Ascending aorta (tissue), 2 donors: ENCODE measurements at regions not wholly inside any gene's neighbourhood (a gene's known extent, or its start where the extent isn't known, plus 50 kb on each side); places are given as distances from the start of the nearest gene placed in this dataset.

Experiments
- DNase-seq, 2 donors: peaks; one replicate each; pipeline ENCODE4 v3.0.0-alpha.2; 2019; ENCODE audit warnings: low spot score in 2 of 2
- H3K27ac ChIP-seq, 2 donors: fragments of 200-600 bp; sonication (generic); one replicate each; pipeline ENCODE4 v1.5.1; 2016 to 2017; ENCODE audit warnings: mild to moderate bottlenecking in 1 of 2
- H3K27me3 ChIP-seq: fragments of 200-600 bp; sonication (generic); one replicate; pipeline ENCODE4 v1.5.1; 2017
- H3K36me3 ChIP-seq, 2 donors: fragments of 200-600 bp; sonication (generic); one replicate each; pipeline ENCODE4 v1.5.1; 2016
- H3K4me1 ChIP-seq, 2 donors: fragments of 200-600 bp; sonication (generic); one replicate each; pipeline ENCODE4 v1.5.1; 2016 to 2017; ENCODE audit warnings: mild to moderate bottlenecking in 1 of 2
- H3K4me3 ChIP-seq, 2 donors: fragments of 200-600 bp; sonication (generic); one replicate each; pipeline ENCODE4 v1.5.1; 2016 to 2017; ENCODE audit warnings: mild to moderate bottlenecking in 1 of 2
- H3K9me3 ChIP-seq, 2 donors: fragments of 200-600 bp; sonication (generic); one replicate each; pipeline ENCODE4 v1.5.1; 2016
- intact Hi-C: fragments of 100-400 bp; cut with DNase I; formaldehyde crosslinking; loops from one replicate; pipeline ENCODE4 v1.15.1; 2023
- TF ChIP-seq, protein P1 (sequence below), 3 experiments: fragments of 200-600 bp in 2 of 3; fragments of 450-650 bp in 1 of 3; sonication (generic) in 2 of 3; IDR thresholded peaks; one replicate each; pipeline ENCODE4 v1.5.1; 2016 to 2019; ENCODE audit warnings: antibody characterized with exemption in 3 of 3, mild to moderate bottlenecking in 1 of 3, moderate library complexity in 1 of 3

- Histone ChIP-seq H3K27me3 (no peaks in the 10 kb centered on the region), H3K27ac (peak overlapping the region; percentile 86 to 91), H3K4me3 (no peak overlapping the region), H3K9me3 (no peaks in the 10 kb centered on the region), H3K36me3 (no peaks in the 10 kb centered on the region), H3K4me1 (peaks cover 30 to 42% of the 10 kb centered on the region in 2 donors)
- DNase-seq = no peak
- TF ChIP-seq, protein P1, sequence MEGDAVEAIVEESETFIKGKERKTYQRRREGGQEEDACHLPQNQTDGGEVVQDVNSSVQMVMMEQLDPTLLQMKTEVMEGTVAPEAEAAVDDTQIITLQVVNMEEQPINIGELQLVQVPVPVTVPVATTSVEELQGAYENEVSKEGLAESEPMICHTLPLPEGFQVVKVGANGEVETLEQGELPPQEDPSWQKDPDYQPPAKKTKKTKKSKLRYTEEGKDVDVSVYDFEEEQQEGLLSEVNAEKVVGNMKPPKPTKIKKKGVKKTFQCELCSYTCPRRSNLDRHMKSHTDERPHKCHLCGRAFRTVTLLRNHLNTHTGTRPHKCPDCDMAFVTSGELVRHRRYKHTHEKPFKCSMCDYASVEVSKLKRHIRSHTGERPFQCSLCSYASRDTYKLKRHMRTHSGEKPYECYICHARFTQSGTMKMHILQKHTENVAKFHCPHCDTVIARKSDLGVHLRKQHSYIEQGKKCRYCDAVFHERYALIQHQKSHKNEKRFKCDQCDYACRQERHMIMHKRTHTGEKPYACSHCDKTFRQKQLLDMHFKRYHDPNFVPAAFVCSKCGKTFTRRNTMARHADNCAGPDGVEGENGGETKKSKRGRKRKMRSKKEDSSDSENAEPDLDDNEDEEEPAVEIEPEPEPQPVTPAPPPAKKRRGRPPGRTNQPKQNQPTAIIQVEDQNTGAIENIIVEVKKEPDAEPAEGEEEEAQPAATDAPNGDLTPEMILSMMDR (IDR thresholded peaks at IDR 0.05) = no peak
- intact Hi-C loops = loop anchor here (2.0 to 5.0 kb wide), 3 partner anchors 13 to 287 kb away; partner anchors contain the start of gene VEGFA
These were observed 67.6 kb downstream of the MRPL14 start for GRCh38 chr6:44059359-44060346.

- peak; percentile 90 to 96 for DNase-seq
- TF ChIP-seq, protein P1 (IDR thresholded peaks at IDR 0.05) = no peak
- peak overlapping the region in 1 of 2 donors; percentile 14 for H3K4me3 ChIP-seq
- no peaks in the 10 kb centered on the region for H3K9me3 ChIP-seq
- intact Hi-C loops = loop anchor here (1.0 to 5.0 kb wide), 4 partner anchors 14 to 429 kb away; partner anchors contain the start of genes GTPBP2 and VEGFA
- H3K27ac ChIP-seq = peak overlapping the region; percentile 86 to 91
- no peaks in the 10 kb centered on the region for H3K27me3 ChIP-seq
- peaks cover 29 to 42% of the 10 kb centered on the region in 2 donors for H3K4me1 ChIP-seq
- H3K36me3 ChIP-seq = no peaks in the 10 kb centered on the region
These were observed 68.5 kb downstream of the MRPL14 start for GRCh38 chr6:44058617-44059358.

- no peaks in the 10 kb centered on the region for H3K36me3 ChIP-seq
- no peak for DNase-seq
- H3K9me3 ChIP-seq = no peaks in the 10 kb centered on the region
- H3K4me3 ChIP-seq = no peak overlapping the region
- peaks cover 29 to 41% of the 10 kb centered on the region in 2 donors for H3K4me1 ChIP-seq
- no peaks in the 10 kb centered on the region for H3K27me3 ChIP-seq
- intact Hi-C loops = loop anchor here (1.0 to 5.0 kb wide), 4 partner anchors 15 to 429 kb away; partner anchors contain the start of genes GTPBP2 and VEGFA
- H3K27ac ChIP-seq = peak overlapping the region; percentile 86 to 91
- TF ChIP-seq, protein P1 (IDR thresholded peaks at IDR 0.05) = no peak
These were observed 69.2 kb downstream of the MRPL14 start for GRCh38 chr6:44057931-44058616.

- H3K36me3 ChIP-seq = no peaks in the 10 kb centered on the region
- peaks cover 29 to 34% of the 10 kb centered on the region in 2 donors for H3K4me1 ChIP-seq
- no peak overlapping the region for H3K4me3 ChIP-seq
- H3K27me3 ChIP-seq = no peaks in the 10 kb centered on the region
- TF ChIP-seq, protein P1 (IDR thresholded peaks at IDR 0.05) = no peak
- H3K9me3 ChIP-seq = no peaks in the 10 kb centered on the region
- no peak for DNase-seq
- intact Hi-C loops = loop anchor here (5.0 kb wide), 2 partner anchors 65 to 285 kb away; partner anchors contain the start of gene VEGFA
- peak overlapping the region; percentile 86 to 91 for H3K27ac ChIP-seq
These were observed 69.9 kb downstream of the MRPL14 start for GRCh38 chr6:44057238-44057930.
